Eye (tissue), 1 donor: ENCODE measurements at regions not wholly inside any gene's neighbourhood (a gene's known extent, or its start where the extent isn't known, plus 50 kb on each side); places are given as distances from the start of the nearest gene placed in this dataset.
A peak's percentile ranks its signal among the peaks of the same experiment; 100 is the strongest.

Source experiments
- DNase-seq: peaks from one replicate; pipeline ENCODE4 v3.0.0-alpha.2; 2015

GRCh38 chr5:147963948-147964693 is 57.8 kb upstream of the C5orf46 start:
- DNase-seq: peak; percentile 19

- DNase-seq: no peak
Observed at GRCh38 chr5:147963436-147963835, 57.1 kb upstream of the C5orf46 start.

- DNase-seq: no peak
Observed at GRCh38 chr5:147961208-147961749, 54.9 kb upstream of the C5orf46 start.

- no peak for DNase-seq
Observed at GRCh38 chr5:147957901-147958300, 51.6 kb upstream of the C5orf46 start.

GRCh38 chr5:147956842-147957223 is 50.5 kb upstream of the C5orf46 start:
- no peak for DNase-seq

GRCh38 chr5:147956064-147956841 is 49.9 kb upstream of the C5orf46 start:
- DNase-seq: no peak
